Endothelial cell of umbilical vein (primary cell): ENCODE measurements at regions not wholly inside any gene's neighbourhood (a gene's known extent, or its start where the extent isn't known, plus 50 kb on each side); places are given as distances from the start of the nearest gene placed in this dataset.

Experiments used
- BruUV-seq: library from RNA; stranded (reverse); fragments of 400-500 nt; replicated peaks from 2 replicates; lab custom pipeline; 2021; lab: Mats Ljungman, UMichigan
- CTCF ChIA-PET: fragments of 300-600, 350-600 bp; sonication (Branson Sonifier 250); formaldehyde crosslinking; loops from one replicate; lab custom pipeline; 2021; ENCODE audit warnings: antibody characterized with exemption, inconsistent platforms; lab: Charles Lee
- POLR2A ChIA-PET: fragments of 300-600, 350-600 bp; sonication (Branson Sonifier 250); formaldehyde crosslinking; loops from one replicate; lab custom pipeline; 2021; ENCODE audit warnings: antibody characterized with exemption, inconsistent platforms; lab: Charles Lee
- DNase-seq: peaks from one replicate; pipeline ENCODE4 v3.0.0-alpha.2; 2011; ENCODE audit warnings: low read depth, low spot score
- FAIRE-seq: peaks from 2 replicates; lab custom pipeline; 2011; peaks lifted over from hg19 to GRCh38; lab: Jason Lieb, UNC
- H2AFZ ChIP-seq: 2 replicates; pipeline ENCODE4 v1.6.0; 2012; ENCODE audit warnings: low read depth, low read length, control low read depth, inconsistent platforms
- H3K27ac ChIP-seq: 2 replicates; pipeline ENCODE4 v1.5.1; 2011; ENCODE audit warnings: low read depth, mild to moderate bottlenecking, control low read depth, low read length, moderate library complexity; ENCODE audit not compliant: insufficient read depth
- H3K27me3 ChIP-seq, 2 experiments: 2 replicates each; pipeline versions ENCODE4 v1.6.0 to v1.6.1; 2011; ENCODE audit warnings: low read length in 2 of 2, mixed read lengths in 1 of 2; ENCODE audit not compliant: control insufficient read depth in 2 of 2, insufficient read depth in 2 of 2
- H3K36me3 ChIP-seq, 2 experiments: 2 replicates in 1 of 2; 3 replicates in 1 of 2; pipeline ENCODE4 v1.5.1; 2011; ENCODE audit warnings: low read length in 2 of 2, mild to moderate bottlenecking in 1 of 2, moderate library complexity in 1 of 2; ENCODE audit not compliant: control insufficient read depth in 2 of 2, insufficient read depth in 2 of 2; ENCODE audit errors: extremely low read depth in 1 of 2
- H3K4me1 ChIP-seq: 3 replicates; pipeline ENCODE4 v1.5.1; 2011; ENCODE audit warnings: mild to moderate bottlenecking, low read length; ENCODE audit not compliant: control insufficient read depth, insufficient read depth; ENCODE audit errors: extremely low read depth
- H3K4me2 ChIP-seq: 2 replicates; pipeline ENCODE4 v1.6.1; 2011; ENCODE audit warnings: low read length, control low read depth, mixed read lengths; ENCODE audit not compliant: insufficient read depth
- H3K4me3 ChIP-seq, 3 experiments: fragments of 200-600 bp in 1 of 3; sonication (generic), shearing (Covaris generic) in 1 of 3; replicated peaks in 1 of 3; 2 replicates each; pipeline ENCODE4 v1.5.1; 2011 to 2016; ENCODE audit warnings: control low read depth in 3 of 3, low read length in 3 of 3, mild to moderate bottlenecking in 2 of 3, inconsistent platforms in 1 of 3, low read depth in 1 of 3, moderate library complexity in 1 of 3; ENCODE audit not compliant: insufficient read depth in 1 of 3
- H3K79me2 ChIP-seq: 2 replicates; pipeline ENCODE4 v1.6.0; 2012; ENCODE audit warnings: low read length, inconsistent platforms; ENCODE audit not compliant: control insufficient read depth, insufficient read depth
- H3K9ac ChIP-seq: replicated peaks from 2 replicates; pipeline ENCODE3; 2011; ENCODE audit warnings: low read length, control low read depth; ENCODE audit not compliant: insufficient read depth; ENCODE audit errors: extremely low read depth
- H3K9me1 ChIP-seq: replicated peaks from 3 replicates; pipeline ENCODE4 v1.6.0; 2011; ENCODE audit warnings: mild to moderate bottlenecking, low read length; ENCODE audit not compliant: control insufficient read depth, insufficient read depth; ENCODE audit errors: extremely low read depth
- H3K9me3 ChIP-seq: replicated peaks from 2 replicates; pipeline ENCODE4 v1.5.1; 2012; ENCODE audit warnings: low read length, inconsistent platforms; ENCODE audit not compliant: control insufficient read depth, insufficient read depth
- H4K20me1 ChIP-seq: replicated peaks from 2 replicates; pipeline ENCODE3; 2011; ENCODE audit warnings: mild to moderate bottlenecking, low read length; ENCODE audit not compliant: control insufficient read depth, insufficient read depth; ENCODE audit errors: extremely low read depth
- EZH2 ChIP-seq: IDR thresholded peaks from 2 replicates; pipeline ENCODE4 v1.6.1; 2012; ENCODE audit warnings: borderline replicate concordance, low read depth, mild to moderate bottlenecking, moderate library complexity, low read length, inconsistent platforms; ENCODE audit not compliant: severe bottlenecking
- FOS ChIP-seq: IDR thresholded peaks from 2 replicates; pipeline ENCODE4 v1.6.1; 2011; ENCODE audit warnings: mild to moderate bottlenecking, low read length, moderate library complexity, borderline replicate concordance; ENCODE audit not compliant: insufficient read depth
- GATA2 ChIP-seq: IDR thresholded peaks from 2 replicates; pipeline ENCODE4 v1.7.0; 2011; ENCODE audit warnings: low read depth, mild to moderate bottlenecking, moderate library complexity, mixed read lengths, low read length; ENCODE audit not compliant: insufficient read length, insufficient read depth
- JUN ChIP-seq: IDR thresholded peaks from 2 replicates; pipeline ENCODE4 v1.6.1; 2011; ENCODE audit warnings: borderline replicate concordance, low read depth; ENCODE audit not compliant: insufficient read length, insufficient read depth
- MAX ChIP-seq: IDR thresholded peaks from 2 replicates; pipeline ENCODE4 v1.6.1; 2011; ENCODE audit not compliant: insufficient read depth, insufficient read length
- MYC ChIP-seq: IDR thresholded peaks from one replicate; pipeline ENCODE4 v1.6.1; 2011; ENCODE audit warnings: mild to moderate bottlenecking, low read depth, low read length
- POLR2A ChIP-seq: IDR thresholded peaks from 2 replicates; pipeline ENCODE4 v1.6.1; 2012; ENCODE audit warnings: low read depth, mild to moderate bottlenecking, control low read depth, low read length
- POLR2AphosphoS5 ChIP-seq: IDR thresholded peaks from 2 replicates; pipeline ENCODE4 v1.6.1; 2012; ENCODE audit warnings: low read depth, mild to moderate bottlenecking, control low read depth, low read length, moderate library complexity; ENCODE audit not compliant: insufficient read depth
- dilution Hi-C: fragments of 300-500 bp; cut with MboI; formaldehyde crosslinking; loops from one replicate; pipeline ENCODE4 v1.15.0; 2019; ENCODE audit warnings: low sequenced_read_pairs; ENCODE audit not compliant: extremely low pct_ligation_motif_present
- intact Hi-C: fragments of 100-400 bp; cut with micrococcal nuclease; formaldehyde crosslinking; loops from one replicate; pipeline ENCODE4 v1.10.0; 2022
- TF ChIP-seq, protein P1 (sequence below), 2 donors: IDR thresholded peaks; 1 replicate in 1 of 2; 2 replicates in 1 of 2; pipeline ENCODE4 v1.5.1; 2011; ENCODE audit warnings: low read length in 2 of 2, mild to moderate bottlenecking in 2 of 2, moderate library complexity in 2 of 2, control low read depth in 1 of 2, inconsistent platforms in 1 of 2, low read depth in 1 of 2; ENCODE audit not compliant: insufficient read depth in 1 of 2; ENCODE audit errors: extremely low read depth in 1 of 2

DNA sequence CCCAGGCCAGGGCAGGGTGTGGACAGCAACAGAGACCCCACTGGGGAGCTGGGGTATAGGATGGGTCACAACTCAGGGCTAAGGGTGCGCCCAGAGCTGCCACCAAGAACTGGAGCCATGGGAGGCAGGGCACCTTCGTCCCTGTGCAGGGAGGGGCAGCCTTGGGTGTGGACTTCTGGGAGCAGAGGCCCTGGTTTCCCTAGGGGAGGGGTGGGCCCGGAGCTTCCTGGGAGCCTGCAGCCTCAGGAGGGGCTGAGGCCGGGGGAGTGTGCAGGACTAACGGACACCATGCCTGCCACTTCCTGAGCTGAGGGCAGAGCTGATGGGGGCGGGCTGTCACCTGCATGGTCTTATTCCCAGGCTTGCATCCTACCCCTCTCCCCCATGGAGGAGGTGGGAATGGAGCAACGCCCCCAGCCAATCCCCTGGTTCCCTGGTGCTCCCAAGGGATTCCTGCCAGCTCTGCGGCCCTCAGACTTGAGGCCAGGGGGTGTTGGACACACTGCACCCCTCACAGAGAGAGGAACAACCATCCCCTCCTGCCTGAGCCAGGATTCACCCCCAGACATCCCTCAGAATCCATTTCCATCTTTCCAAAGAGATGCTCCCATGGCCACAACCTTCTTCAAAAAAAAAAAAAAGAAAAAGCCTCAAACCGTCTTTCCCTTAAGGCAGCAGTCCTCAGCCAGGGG is 225.7 kb downstream of the CTTN start:
- Histone ChIP-seq H3K9me3 (no peaks in the 10 kb centered on the region), H3K9me1 (no peaks in the 10 kb centered on the region), H3K36me3 (no peaks in the 10 kb centered on the region), H3K4me2 (no peak overlapping the region), H4K20me1 (no peaks in the 10 kb centered on the region), H3K27me3 (no peaks in the 10 kb centered on the region), H2AFZ (no peak overlapping the region), H3K79me2 (no peaks in the 10 kb centered on the region), H3K27ac (no peak overlapping the region), H3K4me1 (no peaks in the 10 kb centered on the region), H3K4me3 (no peak overlapping the region), H3K9ac (no peak overlapping the region)
- ChIA-PET POLR2A (no interaction called here), CTCF (no interaction called here)
- BruUV-seq = no TSS peak
- no peak for FAIRE-seq
- no peak for DNase-seq
- intact Hi-C loops (no loop called here), dilution Hi-C loops (no loop called here)
- TF ChIP-seq FOS (no peak), MYC (no peak), MAX (no peak), GATA2 (no peak), POLR2A (no peak), POLR2AphosphoS5 (no peak), EZH2 (no peak), JUN (no peak)
- TF ChIP-seq, protein P1, sequence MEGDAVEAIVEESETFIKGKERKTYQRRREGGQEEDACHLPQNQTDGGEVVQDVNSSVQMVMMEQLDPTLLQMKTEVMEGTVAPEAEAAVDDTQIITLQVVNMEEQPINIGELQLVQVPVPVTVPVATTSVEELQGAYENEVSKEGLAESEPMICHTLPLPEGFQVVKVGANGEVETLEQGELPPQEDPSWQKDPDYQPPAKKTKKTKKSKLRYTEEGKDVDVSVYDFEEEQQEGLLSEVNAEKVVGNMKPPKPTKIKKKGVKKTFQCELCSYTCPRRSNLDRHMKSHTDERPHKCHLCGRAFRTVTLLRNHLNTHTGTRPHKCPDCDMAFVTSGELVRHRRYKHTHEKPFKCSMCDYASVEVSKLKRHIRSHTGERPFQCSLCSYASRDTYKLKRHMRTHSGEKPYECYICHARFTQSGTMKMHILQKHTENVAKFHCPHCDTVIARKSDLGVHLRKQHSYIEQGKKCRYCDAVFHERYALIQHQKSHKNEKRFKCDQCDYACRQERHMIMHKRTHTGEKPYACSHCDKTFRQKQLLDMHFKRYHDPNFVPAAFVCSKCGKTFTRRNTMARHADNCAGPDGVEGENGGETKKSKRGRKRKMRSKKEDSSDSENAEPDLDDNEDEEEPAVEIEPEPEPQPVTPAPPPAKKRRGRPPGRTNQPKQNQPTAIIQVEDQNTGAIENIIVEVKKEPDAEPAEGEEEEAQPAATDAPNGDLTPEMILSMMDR (IDR thresholded peaks at IDR 0.05; ENCODE audit: extremely low read depth in 1 of 2, insufficient read depth in 1 of 2, low read depth in 1 of 2, low read length in 2 of 2) = no peak
